ENCODE measurements at regions not wholly inside any gene's neighbourhood (a gene's known extent, or its start where the extent isn't known, plus 50 kb on each side); places are given as distances from the start of the nearest gene placed in this dataset.

DNA sequence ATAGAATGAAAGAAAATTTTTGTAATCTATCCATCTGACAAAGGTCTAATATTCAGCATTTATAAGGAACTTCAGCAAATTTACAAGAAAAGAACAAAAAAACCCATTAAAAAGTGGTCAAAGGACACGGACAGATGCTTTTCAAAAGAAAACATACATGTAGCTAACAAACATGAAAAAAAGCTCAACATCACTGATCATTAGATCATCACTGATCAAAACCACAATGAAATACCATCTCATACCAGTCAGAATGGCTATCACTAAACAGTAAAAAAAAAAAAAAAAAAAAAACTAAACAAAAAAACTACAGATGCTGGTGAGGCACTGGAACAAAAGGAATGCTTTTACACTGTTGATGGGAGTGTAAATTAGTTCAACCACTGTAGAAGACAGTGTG, 837.1 kb downstream of the EPHA7 start:
- intact Hi-C loops (cut with micrococcal nuclease), result no loop called here
- TF ChIP-seq CTCF (IDR thresholded peaks at IDR 0.05), result no peak
- no peaks in the 10 kb centered on the region for H3K27me3 Mint-ChIP-seq
- CTCF ChIA-PET, result no interaction called here
- no peak for DNase-seq
- no peak for ATAC-seq (ENCODE audit: low read depth)
- no peaks in the 10 kb centered on the region for H3K36me3 Mint-ChIP-seq (ENCODE audit: low read depth)
- no peak overlapping the region for H3K27ac Mint-ChIP-seq
- H3K4me3 Mint-ChIP-seq, result no peak overlapping the region
- H3K4me1 Mint-ChIP-seq, result no peaks in the 10 kb centered on the region
- POLR2A ChIA-PET, result no interaction called here
- H3K9me3 Mint-ChIP-seq, result peaks cover 14% of the 10 kb centered on the region

DNA sequence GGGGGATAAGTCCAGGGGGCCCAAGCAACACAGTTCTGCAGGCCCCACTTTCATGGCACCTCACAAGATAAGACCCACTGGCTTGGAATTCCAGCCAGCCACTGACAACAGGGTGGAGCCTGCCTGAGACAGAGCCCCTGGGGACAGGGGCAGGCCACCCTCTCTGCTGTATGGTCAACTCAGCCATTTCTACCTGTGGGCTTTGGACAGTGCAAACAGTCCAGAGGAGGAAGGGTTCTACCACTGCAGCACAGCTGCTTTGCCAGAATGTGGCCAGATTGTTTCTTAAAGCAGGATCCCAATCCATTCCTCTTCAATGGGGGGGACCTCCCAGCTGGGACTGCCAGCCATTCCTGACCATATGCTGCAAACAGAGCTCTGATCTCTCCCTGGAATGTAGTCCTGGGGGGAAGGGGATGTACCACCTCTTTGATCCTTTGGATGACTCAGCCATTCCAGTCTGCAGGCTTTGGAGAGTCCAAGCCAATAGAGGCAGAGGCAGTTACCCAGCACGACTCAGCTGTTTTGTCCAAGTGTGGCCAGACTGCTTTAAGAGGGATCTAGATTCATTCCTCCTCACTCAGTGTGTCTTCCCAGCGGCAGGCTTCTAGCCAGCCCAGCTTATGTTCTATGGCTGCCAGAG, 842.2 kb downstream of the EPHA7 start:
- DNase-seq, result no peak
- H3K27ac Mint-ChIP-seq, result no peak overlapping the region
- H3K4me3 Mint-ChIP-seq, result no peak overlapping the region
- CTCF ChIA-PET, result no interaction called here
- TF ChIP-seq CTCF (IDR thresholded peaks at IDR 0.05), result no peak
- POLR2A ChIA-PET, result no interaction called here
- H3K27me3 Mint-ChIP-seq, result no peaks in the 10 kb centered on the region
- intact Hi-C loops (cut with micrococcal nuclease), result no loop called here
- H3K4me1 Mint-ChIP-seq, result no peaks in the 10 kb centered on the region
- peaks cover 7% of the 10 kb centered on the region for H3K9me3 Mint-ChIP-seq
- no peaks in the 10 kb centered on the region for H3K36me3 Mint-ChIP-seq (ENCODE audit: low read depth)
- no peak for ATAC-seq (ENCODE audit: low read depth)

- Mint-ChIP-seq H3K36me3 (ENCODE audit: low read depth) (no peaks in the 10 kb centered on the region), H3K27me3 (no peaks in the 10 kb centered on the region), H3K9me3 (peaks cover 5% of the 10 kb centered on the region), H3K27ac (no peak overlapping the region), H3K4me1 (no peaks in the 10 kb centered on the region), H3K4me3 (no peak overlapping the region)
- ATAC-seq (ENCODE audit: low read depth) (no peak), DNase-seq (no peak)
- no peak for TF ChIP-seq CTCF (IDR thresholded peaks at IDR 0.05)
- CTCF ChIA-PET, result no interaction called here
- POLR2A ChIA-PET, result no interaction called here
- intact Hi-C loops (cut with micrococcal nuclease), result no loop called here
Observed at GRCh38 chr6:92568541-92568940, 850.8 kb downstream of the EPHA7 start.

DNA sequence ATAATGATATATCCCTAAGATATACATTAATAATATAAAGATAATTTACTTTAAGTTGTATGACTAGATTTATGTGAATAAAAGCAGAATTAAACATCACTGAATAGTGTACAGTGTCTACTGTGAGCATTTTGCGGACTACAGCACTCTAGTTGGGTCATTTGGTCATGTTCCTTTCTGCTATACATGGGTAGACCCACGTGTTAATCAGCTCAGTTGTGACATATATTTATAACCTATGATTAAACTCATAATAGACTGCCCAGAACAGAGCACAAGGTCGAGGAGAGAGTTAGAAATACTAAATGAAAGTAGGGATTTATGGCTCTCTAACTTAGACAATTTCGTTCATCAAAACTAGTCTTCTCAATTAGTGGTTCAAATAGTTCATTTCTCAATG, 852.7 kb downstream of the EPHA7 start:
- CTCF ChIA-PET, result no interaction called here
- Mint-ChIP-seq H3K27me3 (no peaks in the 10 kb centered on the region), H3K4me3 (no peak overlapping the region), H3K4me1 (no peaks in the 10 kb centered on the region), H3K9me3 (peaks cover 7% of the 10 kb centered on the region), H3K27ac (no peak overlapping the region), H3K36me3 (ENCODE audit: low read depth) (no peaks in the 10 kb centered on the region)
- intact Hi-C loops (cut with micrococcal nuclease), result no loop called here
- POLR2A ChIA-PET, result no interaction called here
- DNase-seq (no peak), ATAC-seq (ENCODE audit: low read depth) (no peak)
- TF ChIP-seq CTCF (IDR thresholded peaks at IDR 0.05), result no peak

DNA sequence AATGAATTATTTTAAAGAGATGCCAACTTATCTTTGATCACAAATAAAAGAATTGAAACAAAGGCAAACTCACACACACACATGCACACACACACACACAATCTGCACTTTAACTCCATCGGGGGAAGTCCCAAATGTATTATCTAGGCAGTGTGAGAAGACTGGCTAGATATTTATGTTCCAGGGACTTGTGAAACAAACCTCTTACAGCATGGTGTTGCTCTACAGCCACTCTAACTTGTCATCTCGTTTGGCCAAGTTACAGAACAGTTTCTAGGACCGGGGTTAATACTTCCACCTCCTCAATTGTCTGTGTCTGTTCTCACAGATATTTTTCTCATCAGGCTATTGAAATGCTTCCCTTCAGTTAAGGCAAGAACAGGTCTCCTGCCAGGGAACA, 855.0 kb downstream of the EPHA7 start:
- POLR2A ChIA-PET, result no interaction called here
- H3K9me3 Mint-ChIP-seq, result peaks cover 7% of the 10 kb centered on the region
- DNase-seq (no peak), ATAC-seq (ENCODE audit: low read depth) (no peak)
- no peak overlapping the region for H3K4me3 Mint-ChIP-seq
- intact Hi-C loops (cut with micrococcal nuclease), result no loop called here
- TF ChIP-seq CTCF (IDR thresholded peaks at IDR 0.05), result no peak
- H3K27me3 Mint-ChIP-seq, result no peaks in the 10 kb centered on the region
- CTCF ChIA-PET, result no interaction called here
- H3K36me3 Mint-ChIP-seq (ENCODE audit: low read depth), result no peaks in the 10 kb centered on the region
- H3K27ac Mint-ChIP-seq, result no peak overlapping the region
- no peaks in the 10 kb centered on the region for H3K4me1 Mint-ChIP-seq

Measured in activated B cell treated with CpG ODN at 0.5 μM for 24 hours (primary cell).